Globus pallidus (tissue), 1 donor: ENCODE measurements at regions not wholly inside any gene's neighbourhood (a gene's known extent, or its start where the extent isn't known, plus 50 kb on each side); places are given as distances from the start of the nearest gene placed in this dataset.

ENCODE experiments used
- DNase-seq: peaks from one replicate; pipeline ENCODE4 v3.0.0-alpha.2; 2015; ENCODE audit warnings: low spot score

GRCh38 chr14:96727980-96728717 is 69.0 kb upstream of the VRK1 start:
- no peak for DNase-seq

GRCh38 chr14:96729889-96730288 is 67.3 kb upstream of the VRK1 start:
- no peak for DNase-seq

GRCh38 chr14:96730386-96730785 is 66.8 kb upstream of the VRK1 start:
- DNase-seq, result no peak

- DNase-seq, result no peak
These were observed 63.0 kb upstream of the VRK1 start for GRCh38 chr14:96734076-96734622.

GRCh38 chr14:96735526-96735925 is 61.7 kb upstream of the VRK1 start:
- no peak for DNase-seq

GRCh38 chr14:96736439-96736838 is 60.7 kb upstream of the VRK1 start:
- no peak for DNase-seq

- no peak for DNase-seq
These were observed 59.3 kb upstream of the VRK1 start for GRCh38 chr14:96737881-96738280.

GRCh38 chr14:96739200-96739910 is 57.8 kb upstream of the VRK1 start:
- no peak for DNase-seq

- peak; percentile 26 for DNase-seq
These were observed 55.8 kb upstream of the VRK1 start for GRCh38 chr14:96741151-96741977.

- no peak for DNase-seq
These were observed 52.9 kb upstream of the VRK1 start for GRCh38 chr14:96744262-96744661.

GRCh38 chr14:96745500-96746051 is 51.6 kb upstream of the VRK1 start:
- DNase-seq, result no peak

- DNase-seq, result no peak
These were observed 51.1 kb upstream of the VRK1 start for GRCh38 chr14:96746101-96746500.

GRCh38 chr14:96747006-96747405 is 50.2 kb upstream of the VRK1 start:
- DNase-seq, result no peak
